ENCODE measurements at regions not wholly inside any gene's neighbourhood (a gene's known extent, or its start where the extent isn't known, plus 50 kb on each side); places are given as distances from the start of the nearest gene placed in this dataset.

DNA sequence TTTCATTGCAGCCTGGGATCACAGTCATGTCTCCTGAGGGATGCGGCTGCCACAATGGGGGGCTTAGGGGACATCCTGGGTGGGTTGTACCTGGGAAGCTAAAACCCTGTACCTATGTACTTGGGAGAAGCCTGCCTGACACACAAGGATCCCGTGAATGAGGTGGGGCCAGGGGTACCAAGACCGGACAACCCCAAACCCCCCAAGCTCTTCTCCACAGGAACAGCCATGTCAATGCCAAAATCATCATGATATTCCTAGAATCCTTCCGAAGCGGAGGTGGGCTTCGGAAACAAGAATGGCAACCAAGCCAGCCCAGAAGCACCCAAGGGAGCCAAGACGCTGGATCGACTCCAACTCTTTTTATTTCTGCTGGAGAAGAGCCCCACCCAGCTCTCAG, 260.3 kb upstream of the TCERG1L start:
- no peak overlapping the region for H3K27ac ChIP-seq
- TF ChIP-seq, protein P1, sequence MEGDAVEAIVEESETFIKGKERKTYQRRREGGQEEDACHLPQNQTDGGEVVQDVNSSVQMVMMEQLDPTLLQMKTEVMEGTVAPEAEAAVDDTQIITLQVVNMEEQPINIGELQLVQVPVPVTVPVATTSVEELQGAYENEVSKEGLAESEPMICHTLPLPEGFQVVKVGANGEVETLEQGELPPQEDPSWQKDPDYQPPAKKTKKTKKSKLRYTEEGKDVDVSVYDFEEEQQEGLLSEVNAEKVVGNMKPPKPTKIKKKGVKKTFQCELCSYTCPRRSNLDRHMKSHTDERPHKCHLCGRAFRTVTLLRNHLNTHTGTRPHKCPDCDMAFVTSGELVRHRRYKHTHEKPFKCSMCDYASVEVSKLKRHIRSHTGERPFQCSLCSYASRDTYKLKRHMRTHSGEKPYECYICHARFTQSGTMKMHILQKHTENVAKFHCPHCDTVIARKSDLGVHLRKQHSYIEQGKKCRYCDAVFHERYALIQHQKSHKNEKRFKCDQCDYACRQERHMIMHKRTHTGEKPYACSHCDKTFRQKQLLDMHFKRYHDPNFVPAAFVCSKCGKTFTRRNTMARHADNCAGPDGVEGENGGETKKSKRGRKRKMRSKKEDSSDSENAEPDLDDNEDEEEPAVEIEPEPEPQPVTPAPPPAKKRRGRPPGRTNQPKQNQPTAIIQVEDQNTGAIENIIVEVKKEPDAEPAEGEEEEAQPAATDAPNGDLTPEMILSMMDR (conservative IDR thresholded peaks at IDR 0.05) = no peak

DNA sequence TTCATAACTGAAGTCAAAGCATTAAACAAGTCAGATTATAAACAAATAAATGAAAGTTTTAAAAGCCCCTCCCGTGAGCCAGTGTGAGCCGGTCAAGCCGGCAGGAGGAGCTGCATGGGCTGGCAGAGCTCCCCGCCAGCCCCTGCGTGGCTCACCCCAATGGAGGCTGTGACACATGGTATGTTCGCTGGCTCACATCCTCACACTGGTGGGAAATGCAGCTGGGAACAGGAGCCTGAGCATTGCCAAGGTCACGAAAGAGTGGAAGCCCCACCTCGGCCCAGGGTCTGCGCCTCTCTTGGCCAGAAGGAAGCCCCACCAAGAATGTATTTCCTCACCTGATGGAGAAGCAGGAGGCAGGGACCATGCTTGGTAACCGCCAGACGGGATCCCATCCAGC, 261.7 kb upstream of the TCERG1L start:
- H3K27ac ChIP-seq = no peak overlapping the region
- TF ChIP-seq, protein P1 (conservative IDR thresholded peaks at IDR 0.05) = no peak

DNA sequence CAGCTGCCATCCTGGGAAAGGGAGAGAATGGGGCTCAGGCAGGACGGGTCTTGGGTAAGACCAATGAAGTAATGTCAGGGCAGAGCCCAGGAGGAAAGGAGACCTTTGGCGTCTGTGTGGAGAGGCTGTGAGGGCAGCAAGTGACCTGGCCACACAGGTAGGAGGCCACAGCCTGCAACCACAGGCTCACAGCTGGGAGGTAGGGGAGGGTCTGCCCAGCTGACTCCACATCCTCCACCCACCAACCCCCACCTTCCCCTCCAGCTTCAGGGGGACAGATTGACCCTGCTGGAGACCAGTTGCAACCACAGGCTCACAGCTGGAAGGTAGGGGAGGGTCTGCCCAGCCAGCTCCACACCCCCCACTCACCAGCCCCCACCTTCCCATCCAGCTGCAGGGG, 262.2 kb upstream of the TCERG1L start:
- TF ChIP-seq, protein P1 (conservative IDR thresholded peaks at IDR 0.05) = no peak
- H3K27ac ChIP-seq = no peak overlapping the region

DNA sequence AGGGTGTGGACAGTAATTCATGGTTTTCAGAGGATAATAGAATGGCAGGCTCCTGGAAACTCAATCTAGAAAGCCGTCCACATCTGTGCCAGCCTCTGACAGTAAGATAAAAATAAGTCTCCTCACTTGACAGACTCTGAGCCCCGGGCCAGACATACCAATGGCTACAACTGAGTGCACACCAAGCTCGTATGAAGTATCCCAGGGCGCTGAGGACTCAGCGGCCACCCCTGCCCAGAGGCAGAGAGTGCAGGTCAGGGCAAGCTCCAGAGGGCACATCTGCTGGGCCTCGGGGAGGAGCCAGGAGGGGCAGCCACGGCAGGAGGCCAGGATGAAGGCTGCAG, 262.8 kb upstream of the TCERG1L start:
- TF ChIP-seq, protein P1 (conservative IDR thresholded peaks at IDR 0.05) = no peak
- H3K27ac ChIP-seq = no peak overlapping the region

DNA sequence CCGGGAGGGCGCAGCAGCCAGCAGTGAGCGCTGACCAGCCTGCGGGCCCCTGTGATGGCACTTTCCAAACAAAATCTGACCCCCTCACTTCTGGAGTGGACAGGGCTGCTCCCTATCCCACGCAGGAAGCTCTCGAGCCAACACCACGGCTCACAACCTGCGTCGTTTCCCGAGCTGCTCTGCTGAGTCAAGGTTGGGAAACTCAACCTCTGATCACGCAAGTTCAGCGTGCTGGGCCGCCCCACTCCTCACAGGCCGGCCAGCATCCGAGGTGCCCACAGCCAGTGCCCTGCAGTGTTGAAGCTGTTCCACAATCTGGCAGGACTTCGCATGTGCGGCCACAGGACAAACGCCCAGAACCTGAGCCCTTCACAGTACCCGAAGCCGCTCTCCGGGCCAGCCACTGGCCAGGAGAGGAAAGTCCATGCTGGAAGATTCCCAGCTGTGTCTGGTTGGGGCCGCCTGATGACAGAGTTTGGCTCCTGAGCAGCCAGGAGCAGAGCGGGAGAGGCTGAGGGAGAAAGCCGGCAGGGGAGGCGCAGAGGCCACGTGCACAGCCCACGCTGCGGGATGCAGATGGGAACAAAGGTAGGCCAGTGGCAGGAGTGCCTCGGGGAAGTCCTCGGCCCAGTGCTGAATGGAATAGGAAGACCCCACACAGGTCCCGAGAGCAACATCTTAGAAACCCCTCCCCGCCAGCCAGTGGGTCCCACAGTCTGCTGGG, 263.3 kb upstream of the TCERG1L start:
- no peak overlapping the region for H3K27ac ChIP-seq

DNA sequence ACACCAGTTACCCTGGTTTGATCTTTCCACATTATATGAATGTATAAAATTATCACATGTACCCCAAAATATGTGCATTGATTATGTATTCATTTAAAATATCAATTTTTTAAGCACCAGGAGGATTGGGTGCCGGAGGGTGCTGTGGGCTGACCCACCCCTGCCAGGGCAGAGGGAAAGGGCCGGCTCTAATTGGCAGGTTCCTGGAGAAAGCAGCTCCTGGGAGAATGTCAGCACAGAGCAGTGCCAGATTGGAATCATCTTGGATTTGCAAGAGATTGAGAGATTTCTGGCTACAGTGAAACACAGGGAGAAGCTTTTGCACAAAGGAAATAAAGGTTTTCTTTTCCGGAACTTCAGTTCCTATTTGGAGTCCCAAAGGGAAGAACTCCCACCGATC, 264.4 kb upstream of the TCERG1L start:
- no peak overlapping the region for H3K27ac ChIP-seq
- TF ChIP-seq, protein P1 (conservative IDR thresholded peaks at IDR 0.05) = no peak

More for the DNA sequence above, 263.3 kb upstream of the TCERG1L start:
- TF ChIP-seq, protein P1 (conservative IDR thresholded peaks at IDR 0.05) = no peak

DNA sequence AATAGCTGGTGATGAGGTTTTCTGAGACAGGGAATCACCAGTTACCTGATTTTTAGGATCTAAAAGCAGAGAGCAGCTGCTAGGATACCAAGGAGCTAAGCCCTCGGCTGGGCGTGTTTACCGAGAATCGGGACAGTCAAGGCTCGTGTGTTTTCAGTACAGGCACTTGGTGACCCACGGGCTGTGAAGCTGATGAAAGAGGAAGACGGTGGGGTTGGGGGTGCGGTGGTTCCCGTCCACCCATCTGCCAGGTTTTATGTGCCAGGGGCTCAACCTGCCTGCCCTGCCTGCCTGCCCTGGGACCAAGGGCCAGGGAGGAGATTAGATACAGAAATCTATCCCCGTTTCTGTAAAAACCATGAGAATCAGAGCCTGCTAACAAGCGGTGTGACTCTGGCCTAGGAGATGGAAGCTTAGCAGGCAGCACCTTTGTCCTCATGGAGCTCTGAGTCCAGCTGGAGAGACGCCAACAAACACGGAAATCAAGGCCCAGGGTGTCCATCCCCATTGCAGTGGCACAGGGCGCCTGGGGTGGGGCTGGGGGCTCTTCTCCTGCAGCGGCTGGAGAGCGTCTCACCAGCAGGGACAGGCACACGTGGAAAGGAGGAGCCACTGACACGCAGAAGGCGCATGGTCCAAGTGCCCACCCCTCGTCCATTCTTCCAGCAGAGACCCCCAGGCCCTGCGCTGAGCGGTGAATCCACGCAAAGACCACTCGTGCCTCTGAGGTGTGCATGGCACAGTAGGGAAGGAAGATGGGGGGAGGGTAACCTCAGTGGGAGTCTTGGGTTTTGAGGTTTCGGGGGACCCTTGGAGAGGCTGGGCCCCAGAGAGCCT, 265.0 kb upstream of the TCERG1L start:
- TF ChIP-seq, protein P1 (conservative IDR thresholded peaks at IDR 0.05) = no peak
- no peak overlapping the region for H3K27ac ChIP-seq

Measured in VCaP (cell line).